Activated T-helper 17 cell treated with anti-CD3 and anti-CD28 coated beads, Interleukin-2, amount 50 U/mL, for 72 hours (primary cell): ENCODE measurements at regions not wholly inside any gene's neighbourhood (a gene's known extent, or its start where the extent isn't known, plus 50 kb on each side); places are given as distances from the start of the nearest gene placed in this dataset.

Experiments
- ATAC-seq: fragments of 150-1000 bp; cut with Tn5 transposase; replicated peaks from 2 replicates; pipeline ENCODE4 v1.10.0; 2021; ENCODE audit warnings: mild to moderate bottlenecking, moderate library complexity
- H3K27ac Mint-ChIP-seq: one replicate; pipeline ENCODE4 v1.8.0; 2022; ENCODE audit warnings: mixed read lengths
- H3K27me3 Mint-ChIP-seq: one replicate; pipeline ENCODE4 v1.8.0; 2022; ENCODE audit warnings: mixed read lengths
- H3K36me3 Mint-ChIP-seq: one replicate; pipeline ENCODE4 v1.8.0; 2022; ENCODE audit warnings: low read depth, mild to moderate bottlenecking, mixed read lengths
- H3K4me1 Mint-ChIP-seq: one replicate; pipeline ENCODE4 v1.8.0; 2022; ENCODE audit warnings: mixed read lengths
- H3K4me3 Mint-ChIP-seq: one replicate; pipeline ENCODE4 v1.8.0; 2022; ENCODE audit warnings: mild to moderate bottlenecking, mixed read lengths
- H3K9me3 Mint-ChIP-seq: one replicate; pipeline ENCODE4 v1.8.0; 2022; ENCODE audit warnings: mixed read lengths

DNA sequence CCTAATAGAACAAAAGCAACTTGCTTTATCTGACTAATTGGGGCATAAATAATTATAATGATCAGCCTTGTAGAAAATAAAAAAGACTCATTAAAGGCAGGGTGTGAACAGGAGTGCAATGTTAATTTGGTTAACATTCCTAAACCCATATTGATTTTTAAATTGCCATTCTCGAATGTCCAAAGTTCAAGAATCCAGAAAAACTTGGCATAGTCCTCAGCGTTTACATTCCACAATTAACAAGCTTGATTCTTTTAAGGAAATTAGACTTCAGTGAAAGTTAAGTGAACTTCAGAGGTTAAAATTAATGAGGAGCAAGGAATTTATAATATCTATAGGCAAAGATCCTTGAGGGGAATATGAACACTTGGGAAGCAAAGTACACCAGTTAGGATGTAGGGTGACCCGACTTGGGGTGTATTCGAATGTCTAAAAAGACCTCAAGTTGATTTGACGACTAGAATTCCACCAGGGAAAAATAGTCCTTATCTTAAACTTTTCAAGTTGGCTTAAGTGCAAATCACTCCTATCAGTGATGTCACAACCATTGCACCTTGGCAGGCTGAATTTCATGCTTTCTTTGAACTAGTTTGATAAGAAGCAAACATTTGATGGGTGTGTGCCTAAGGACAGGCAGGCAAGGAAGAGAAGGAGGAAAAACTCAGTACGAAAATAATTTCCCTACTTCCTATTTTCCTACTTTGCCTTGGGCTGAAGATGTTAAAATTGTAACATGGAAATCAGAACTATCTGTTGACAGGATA, 830.4 kb upstream of the COBL start:
- Mint-ChIP-seq H3K9me3 (peaks cover 14% of the 10 kb centered on the region), H3K27me3 (no peaks in the 10 kb centered on the region), H3K4me3 (no peak overlapping the region)

DNA sequence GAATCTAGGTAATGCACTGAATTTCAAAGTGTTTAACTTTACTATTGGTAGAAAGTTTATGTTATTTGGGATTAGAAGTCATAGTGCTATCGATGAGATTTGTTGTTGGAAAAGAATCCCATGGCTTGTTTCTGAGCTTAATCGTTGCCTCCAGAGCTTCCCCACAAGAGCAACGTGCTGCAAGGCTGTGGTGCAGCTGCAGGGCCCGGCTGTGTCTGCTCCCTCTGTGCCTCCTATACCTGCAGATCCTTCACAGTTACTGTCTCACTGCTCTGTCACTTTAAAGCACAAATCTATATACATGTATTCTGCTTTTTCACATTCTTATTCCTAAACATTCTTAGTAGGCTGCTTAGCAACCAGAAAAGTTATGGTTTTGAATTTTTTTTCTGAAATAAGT, 826.6 kb upstream of the COBL start:
- no peaks in the 10 kb centered on the region for H3K4me1 Mint-ChIP-seq
- no peak overlapping the region for H3K4me3 Mint-ChIP-seq
- peaks cover 17% of the 10 kb centered on the region for H3K9me3 Mint-ChIP-seq
- no peaks in the 10 kb centered on the region for H3K36me3 Mint-ChIP-seq
- no peak for ATAC-seq
- H3K27ac Mint-ChIP-seq, result no peak overlapping the region
- no peaks in the 10 kb centered on the region for H3K27me3 Mint-ChIP-seq

More for the DNA sequence above, 830.4 kb upstream of the COBL start:
- Mint-ChIP-seq H3K27ac (no peak overlapping the region), H3K4me1 (no peaks in the 10 kb centered on the region), H3K36me3 (no peaks in the 10 kb centered on the region)
- no peak for ATAC-seq

DNA sequence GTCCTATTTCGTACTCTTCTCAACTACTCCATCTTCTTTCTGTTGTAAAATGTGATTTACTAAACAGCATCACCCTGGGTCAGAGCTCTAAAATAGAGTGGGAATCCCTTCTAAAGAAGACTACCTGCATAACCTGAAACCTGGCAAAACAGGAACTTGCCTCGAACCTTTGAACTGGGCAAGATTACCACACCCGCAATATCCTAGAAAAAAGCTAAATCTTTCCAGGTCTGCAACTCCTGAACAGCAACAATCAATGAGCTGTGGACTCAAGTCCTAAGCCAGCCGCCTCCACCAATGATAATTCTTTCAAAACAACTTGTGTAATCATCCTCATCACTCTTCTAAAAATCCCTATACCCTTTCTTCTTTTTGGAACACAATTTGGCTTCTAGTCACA, 824.2 kb upstream of the COBL start:
- no peak overlapping the region for H3K27ac Mint-ChIP-seq
- ATAC-seq, result no peak
- H3K4me1 Mint-ChIP-seq, result no peaks in the 10 kb centered on the region
- H3K4me3 Mint-ChIP-seq, result no peak overlapping the region
- H3K27me3 Mint-ChIP-seq, result no peaks in the 10 kb centered on the region
- H3K36me3 Mint-ChIP-seq, result no peaks in the 10 kb centered on the region
- H3K9me3 Mint-ChIP-seq, result peaks cover 25% of the 10 kb centered on the region

DNA sequence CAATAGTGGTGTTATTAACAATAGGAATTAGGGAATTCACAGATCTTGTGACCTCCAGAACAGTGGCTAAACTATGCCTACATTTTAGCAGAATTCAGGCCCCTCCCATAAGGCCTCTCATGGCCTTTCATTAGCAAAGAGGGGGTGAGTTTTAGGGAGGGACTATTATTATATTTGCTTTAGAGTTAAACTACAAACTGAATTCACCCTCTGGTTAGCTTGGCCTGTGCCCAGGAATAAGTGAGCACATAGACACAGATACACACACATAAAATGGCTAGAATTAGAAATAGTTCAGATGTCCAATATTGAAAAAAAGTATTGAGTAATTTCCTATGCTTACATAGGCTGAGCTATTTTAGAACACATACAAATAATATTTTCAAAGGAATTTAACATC, 818.8 kb upstream of the COBL start:
- H3K27me3 Mint-ChIP-seq, result no peaks in the 10 kb centered on the region

DNA sequence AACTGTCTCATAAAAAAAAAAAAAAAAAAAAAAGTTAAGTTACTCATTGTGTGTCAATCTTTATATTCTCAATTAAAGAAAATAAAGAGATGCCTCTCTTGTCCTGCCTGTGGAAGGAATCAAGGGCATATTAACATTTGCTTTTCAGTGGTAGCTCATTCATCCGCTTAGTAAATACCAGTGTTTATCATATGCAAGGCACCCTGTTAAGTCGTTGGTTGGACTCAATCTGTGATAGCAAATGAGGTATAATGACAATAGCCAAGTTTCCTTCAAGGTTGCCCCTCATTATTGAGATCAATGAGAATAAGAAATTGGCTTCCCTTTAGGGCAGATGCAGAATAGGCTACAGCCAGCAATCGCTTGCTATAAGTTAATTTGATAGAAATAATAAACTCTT, 812.7 kb upstream of the COBL start:
- Mint-ChIP-seq H3K4me3 (no peak overlapping the region), H3K36me3 (no peaks in the 10 kb centered on the region), H3K4me1 (no peaks in the 10 kb centered on the region), H3K27ac (no peak overlapping the region), H3K9me3 (peaks cover 4% of the 10 kb centered on the region), H3K27me3 (no peaks in the 10 kb centered on the region)
- ATAC-seq, result no peak

More for the DNA sequence above, 818.8 kb upstream of the COBL start:
- Mint-ChIP-seq H3K9me3 (peaks cover 12% of the 10 kb centered on the region), H3K36me3 (no peaks in the 10 kb centered on the region), H3K4me3 (no peak overlapping the region), H3K27ac (no peak overlapping the region), H3K4me1 (no peaks in the 10 kb centered on the region)
- ATAC-seq, result no peak

DNA sequence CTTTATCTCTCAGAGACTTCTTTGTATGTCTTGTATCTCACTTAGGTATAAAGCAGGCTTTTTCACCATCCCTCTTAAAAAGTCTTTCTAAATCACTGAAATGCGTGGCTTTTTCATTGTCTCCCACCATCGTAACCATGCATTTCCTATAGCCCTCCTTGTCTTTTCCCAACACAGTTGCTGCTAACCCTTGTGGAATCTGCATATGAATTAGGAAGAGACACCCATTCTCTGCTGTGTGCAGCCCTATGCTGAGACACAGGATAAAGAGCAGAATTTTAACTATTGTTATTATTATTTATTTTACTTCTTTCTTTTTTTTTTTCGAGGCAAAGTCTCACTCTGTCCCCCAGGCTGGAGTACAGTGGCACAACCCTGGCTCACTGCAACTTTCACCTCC, 804.3 kb upstream of the COBL start:
- no peak for ATAC-seq

DNA sequence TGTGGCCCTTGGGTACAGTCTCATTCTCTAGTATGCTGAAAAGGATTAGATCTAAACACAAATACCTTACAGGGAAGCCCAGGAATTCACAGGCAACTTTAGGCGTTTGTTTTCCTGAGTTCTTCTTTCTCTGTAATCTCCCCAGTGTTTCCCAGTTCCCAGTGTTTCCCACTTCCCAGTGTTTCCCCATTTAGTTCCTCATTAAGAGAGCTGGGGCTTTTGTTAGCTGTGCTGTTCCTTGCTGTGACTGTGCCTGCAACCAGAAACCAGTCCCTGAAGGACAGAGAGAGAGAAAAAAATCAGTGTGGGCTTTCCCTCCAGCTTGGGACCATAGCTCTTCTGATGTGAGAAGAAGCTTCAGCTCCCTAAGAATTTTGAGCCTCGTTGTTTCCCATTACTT, 802.9 kb upstream of the COBL start:
- Mint-ChIP-seq H3K4me3 (no peak overlapping the region), H3K27me3 (no peaks in the 10 kb centered on the region), H3K4me1 (no peaks in the 10 kb centered on the region), H3K9me3 (peaks cover 17% of the 10 kb centered on the region), H3K27ac (no peak overlapping the region), H3K36me3 (no peaks in the 10 kb centered on the region)
- no peak for ATAC-seq

More for the DNA sequence above, 804.3 kb upstream of the COBL start:
- no peak overlapping the region for H3K4me3 Mint-ChIP-seq
- no peaks in the 10 kb centered on the region for H3K36me3 Mint-ChIP-seq
- H3K9me3 Mint-ChIP-seq, result peaks cover 16% of the 10 kb centered on the region
- no peaks in the 10 kb centered on the region for H3K27me3 Mint-ChIP-seq
- H3K27ac Mint-ChIP-seq, result no peak overlapping the region
- H3K4me1 Mint-ChIP-seq, result no peaks in the 10 kb centered on the region

DNA sequence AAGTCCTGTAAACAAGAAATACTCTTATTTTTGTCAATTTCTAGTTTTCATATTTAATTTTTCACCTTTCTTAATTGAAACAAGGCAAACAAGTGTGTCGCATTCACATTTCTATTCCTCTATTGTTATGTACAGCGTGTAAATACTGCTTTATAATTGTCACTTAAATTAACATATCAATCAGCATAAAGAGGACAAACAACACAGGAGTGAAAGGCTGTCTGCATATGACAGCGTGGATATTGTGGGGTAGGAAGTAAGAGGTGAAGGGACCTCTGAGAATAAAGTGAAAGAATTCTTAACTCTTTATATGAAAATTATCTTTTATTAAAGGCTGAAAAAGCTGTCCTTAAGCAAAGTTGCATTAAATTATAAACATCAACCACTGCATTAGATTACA, 797.9 kb upstream of the COBL start:
- H3K36me3 Mint-ChIP-seq, result no peaks in the 10 kb centered on the region
- no peaks in the 10 kb centered on the region for H3K4me1 Mint-ChIP-seq
- H3K27ac Mint-ChIP-seq, result no peak overlapping the region
- H3K27me3 Mint-ChIP-seq, result no peaks in the 10 kb centered on the region
- ATAC-seq, result no peak
- H3K9me3 Mint-ChIP-seq, result peaks cover 27% of the 10 kb centered on the region
- no peak overlapping the region for H3K4me3 Mint-ChIP-seq

DNA sequence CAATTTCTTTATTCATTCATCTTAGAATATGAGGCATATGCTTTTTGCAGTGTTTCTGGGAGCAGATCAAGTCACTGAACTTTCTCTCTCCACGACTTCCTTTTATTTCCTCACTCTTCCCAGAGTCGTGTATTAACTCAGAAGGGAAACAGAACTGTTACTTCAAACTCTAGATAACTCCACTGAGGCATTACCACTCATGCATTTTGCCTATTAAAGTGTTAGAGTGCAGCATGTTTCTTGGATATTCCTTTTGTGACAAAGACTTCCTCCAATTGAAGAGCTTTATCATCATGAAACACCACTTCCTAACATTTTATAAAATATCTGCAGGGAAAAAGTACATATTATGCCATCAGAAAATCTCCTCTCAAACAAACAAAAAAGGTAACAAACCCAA, 797.4 kb upstream of the COBL start:
- ATAC-seq, result no peak
- peaks cover 27% of the 10 kb centered on the region for H3K9me3 Mint-ChIP-seq
- no peaks in the 10 kb centered on the region for H3K4me1 Mint-ChIP-seq
- H3K4me3 Mint-ChIP-seq, result no peak overlapping the region
- no peaks in the 10 kb centered on the region for H3K36me3 Mint-ChIP-seq
- no peaks in the 10 kb centered on the region for H3K27me3 Mint-ChIP-seq
- H3K27ac Mint-ChIP-seq, result no peak overlapping the region

DNA sequence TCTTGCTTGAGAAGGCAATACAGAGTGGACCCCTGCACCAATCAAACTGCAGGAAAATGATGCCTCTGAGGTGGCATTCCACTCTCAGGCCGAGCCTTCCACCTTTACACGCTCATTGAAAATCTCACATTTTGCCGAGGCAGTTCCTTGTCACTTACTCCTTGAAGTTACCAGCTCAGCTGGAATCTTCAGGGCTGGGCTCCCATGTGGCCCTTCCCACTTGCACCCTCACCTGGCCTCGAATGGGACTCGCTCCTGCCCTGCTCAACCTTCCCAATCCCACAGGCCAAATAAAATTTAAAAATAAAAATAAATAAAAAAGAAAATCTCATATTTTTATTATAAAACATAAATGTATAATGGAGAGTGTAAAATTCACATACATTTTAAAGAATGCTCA, 790.7 kb upstream of the COBL start:
- ATAC-seq, result no peak

DNA sequence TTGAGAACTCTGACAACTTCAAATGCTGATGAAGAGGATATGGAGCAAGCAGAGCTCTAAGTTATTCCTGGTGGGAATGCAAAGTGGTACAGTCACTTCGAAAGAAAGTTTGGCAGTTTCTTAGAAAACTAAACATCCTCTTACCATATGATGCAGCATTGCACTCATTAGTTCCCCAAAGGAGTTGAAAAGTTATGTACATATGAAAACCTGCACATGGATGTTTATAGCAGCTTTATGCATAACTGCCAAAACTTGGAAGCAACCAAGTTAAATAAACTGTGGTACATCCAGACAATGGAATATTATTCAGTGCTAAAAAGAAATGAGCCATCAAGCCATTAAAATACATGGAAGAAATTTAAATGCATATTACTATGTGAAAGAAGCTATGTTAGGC, 779.3 kb upstream of the COBL start:
- Mint-ChIP-seq H3K27me3 (no peaks in the 10 kb centered on the region), H3K4me3 (no peak overlapping the region), H3K4me1 (no peaks in the 10 kb centered on the region), H3K9me3 (peaks cover 21% of the 10 kb centered on the region), H3K36me3 (no peaks in the 10 kb centered on the region), H3K27ac (no peak overlapping the region)
- no peak for ATAC-seq

More for the DNA sequence above, 790.7 kb upstream of the COBL start:
- Mint-ChIP-seq H3K9me3 (peaks cover 18% of the 10 kb centered on the region), H3K4me1 (no peaks in the 10 kb centered on the region), H3K4me3 (no peak overlapping the region), H3K27ac (no peak overlapping the region), H3K36me3 (no peaks in the 10 kb centered on the region), H3K27me3 (no peaks in the 10 kb centered on the region)

DNA sequence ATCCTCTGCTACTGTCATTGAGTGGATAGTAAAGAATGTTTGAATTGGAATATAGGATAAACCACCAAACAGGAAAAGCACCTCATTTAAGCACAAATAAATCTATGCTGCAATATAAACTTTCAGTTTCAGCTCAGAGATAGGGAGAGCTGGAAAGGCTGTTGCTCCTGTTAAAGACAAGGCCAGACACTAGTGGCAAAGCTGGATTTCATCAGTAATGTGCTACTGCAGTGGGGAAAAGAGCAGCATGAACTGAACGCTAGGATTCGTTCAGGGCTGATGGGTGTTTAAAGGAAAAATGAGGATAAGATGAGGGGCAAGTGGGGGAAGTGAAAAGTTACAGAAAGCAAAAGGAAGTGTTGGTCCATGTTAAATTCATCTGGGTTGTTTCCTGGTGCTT, 775.4 kb upstream of the COBL start:
- Mint-ChIP-seq H3K27ac (no peak overlapping the region), H3K4me1 (no peaks in the 10 kb centered on the region), H3K27me3 (no peaks in the 10 kb centered on the region), H3K36me3 (no peaks in the 10 kb centered on the region), H3K4me3 (no peak overlapping the region), H3K9me3 (peaks cover 21% of the 10 kb centered on the region)
- no peak for ATAC-seq

DNA sequence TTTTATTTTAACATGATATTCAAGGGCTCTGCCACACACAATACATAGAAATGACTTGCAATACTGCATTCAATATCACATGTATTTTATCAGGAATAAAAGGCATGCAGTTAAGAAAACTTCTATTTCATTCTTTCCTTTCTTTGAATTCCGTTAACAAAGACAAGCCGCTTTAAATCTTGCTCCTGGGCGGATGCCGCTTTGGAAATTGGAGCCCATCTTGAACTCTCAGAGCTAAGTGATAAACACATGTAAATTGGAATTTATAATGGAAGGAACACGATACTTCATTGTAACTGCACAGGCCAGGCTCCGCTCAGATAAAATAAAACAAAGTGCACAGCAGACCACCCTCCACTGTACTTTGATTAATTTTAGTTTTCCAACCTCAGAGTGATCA, 774.5 kb upstream of the COBL start:
- ATAC-seq, result no peak
- no peaks in the 10 kb centered on the region for H3K36me3 Mint-ChIP-seq
- H3K9me3 Mint-ChIP-seq, result peaks cover 18% of the 10 kb centered on the region
- H3K4me1 Mint-ChIP-seq, result no peaks in the 10 kb centered on the region
- no peaks in the 10 kb centered on the region for H3K27me3 Mint-ChIP-seq
- H3K4me3 Mint-ChIP-seq, result no peak overlapping the region
- no peak overlapping the region for H3K27ac Mint-ChIP-seq

DNA sequence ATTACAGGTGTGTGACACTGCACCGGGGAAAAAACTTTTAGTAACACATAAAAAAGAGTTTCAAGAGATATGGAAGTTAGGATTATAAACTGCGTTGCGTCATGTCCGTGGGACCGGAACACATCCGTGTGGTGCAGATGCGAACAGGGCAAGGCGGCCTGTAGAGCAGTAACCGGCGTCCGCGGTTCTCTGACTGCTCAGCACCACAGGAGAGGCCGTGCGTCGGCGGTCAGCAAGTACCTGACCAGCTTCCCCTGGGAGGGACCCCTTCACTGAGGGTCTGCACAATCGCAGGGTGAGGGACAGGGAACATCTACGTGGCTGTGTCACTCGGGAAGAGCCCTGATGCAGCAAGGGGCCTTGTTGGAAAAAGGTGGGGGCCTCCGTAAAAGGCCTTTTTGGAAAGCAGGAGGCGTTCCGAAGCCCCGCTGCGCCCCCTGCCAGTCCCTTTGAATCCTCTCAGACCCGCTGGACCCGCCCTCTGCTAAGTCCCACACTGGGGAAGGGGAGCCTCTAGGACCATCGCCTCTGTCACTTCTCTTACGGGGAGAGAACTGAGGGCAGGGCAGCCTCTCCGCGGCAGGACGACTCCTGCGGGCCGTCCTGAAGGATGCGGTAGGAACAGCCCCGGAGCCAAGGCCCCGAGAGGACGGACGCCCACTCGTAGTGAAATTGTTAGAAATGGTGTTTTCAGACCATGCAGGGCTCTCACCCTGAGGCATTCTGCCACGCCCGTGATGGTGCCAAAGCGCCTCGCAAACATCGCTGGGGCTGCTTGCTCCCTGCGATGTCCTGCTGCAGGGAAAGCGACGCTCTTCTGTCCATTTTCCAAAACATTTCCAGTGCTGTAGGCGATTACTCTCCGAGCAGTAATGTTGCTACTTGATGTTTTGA, 771.6 kb upstream of the COBL start:
- H3K4me1 Mint-ChIP-seq, result no peaks in the 10 kb centered on the region
- no peak for ATAC-seq
- no peak overlapping the region for H3K4me3 Mint-ChIP-seq
- no peaks in the 10 kb centered on the region for H3K27me3 Mint-ChIP-seq
- H3K9me3 Mint-ChIP-seq, result peaks cover 11% of the 10 kb centered on the region
- H3K36me3 Mint-ChIP-seq, result no peaks in the 10 kb centered on the region
- H3K27ac Mint-ChIP-seq, result no peak overlapping the region

DNA sequence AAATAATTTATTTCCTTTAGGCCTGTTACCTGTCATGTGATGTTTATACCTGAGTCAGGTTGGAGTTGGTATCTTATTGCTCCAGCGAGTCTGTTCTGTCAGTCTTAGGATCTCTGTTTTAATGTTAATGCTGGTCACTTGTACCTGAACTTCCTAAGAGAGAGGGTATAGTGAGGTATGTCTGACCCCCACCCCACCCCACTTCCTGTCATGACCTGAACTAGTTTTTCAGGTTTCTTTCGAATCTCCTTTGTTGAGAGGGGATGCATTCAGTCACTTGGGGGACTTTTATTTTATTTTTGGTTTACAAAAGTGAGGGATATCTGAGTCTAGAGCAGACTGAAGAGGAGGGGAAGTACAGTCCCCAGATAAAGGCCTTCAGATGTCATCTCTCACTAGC, 769.0 kb upstream of the COBL start:
- Mint-ChIP-seq H3K4me1 (no peaks in the 10 kb centered on the region), H3K4me3 (no peak overlapping the region), H3K27me3 (no peaks in the 10 kb centered on the region)

More for the DNA sequence above, 769.0 kb upstream of the COBL start:
- ATAC-seq, result no peak
- Mint-ChIP-seq H3K36me3 (no peaks in the 10 kb centered on the region), H3K9me3 (peaks cover 4% of the 10 kb centered on the region), H3K27ac (no peak overlapping the region)
